ENCODE measurements at regions not wholly inside any gene's neighbourhood (a gene's known extent, or its start where the extent isn't known, plus 50 kb on each side); places are given as distances from the start of the nearest gene placed in this dataset.
A peak's percentile ranks its signal among the peaks of the same experiment; 100 is the strongest.

DNA sequence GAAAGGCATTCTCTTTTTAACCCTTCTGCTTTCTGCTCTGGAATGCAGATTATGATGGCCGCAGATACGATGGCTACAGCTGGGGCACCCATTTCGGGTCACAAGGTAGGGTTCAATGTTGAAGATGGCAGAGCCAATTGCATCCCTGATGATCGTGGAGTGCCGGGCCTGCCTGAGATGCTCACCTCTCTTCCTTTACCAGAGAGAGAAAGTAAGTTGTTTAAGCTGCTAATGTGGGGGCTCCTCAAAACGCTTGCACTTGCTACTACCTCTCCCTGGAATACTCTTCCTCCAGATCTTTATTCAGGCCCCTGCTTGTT is 50.8 kb upstream of the PRDM11 start:
- Histone ChIP-seq H3K4me3 (no peak overlapping the region), H3K4me1 (peaks cover 25% of the 10 kb centered on the region), H3K36me3 (no peaks in the 10 kb centered on the region), H3K27ac (no peak overlapping the region), H3K9me3 (no peaks in the 10 kb centered on the region), H3K27me3 (no peaks in the 10 kb centered on the region)
- intact Hi-C loops (cut with DNase I), result no loop called here
- TF ChIP-seq POLR2A (IDR thresholded peaks at IDR 0.05) (no peak), POLR2AphosphoS5 (IDR thresholded peaks at IDR 0.05; ENCODE audit: insufficient read depth in 1 of 2, low read depth in 1 of 2) (no peak)
- TF ChIP-seq, protein P1, sequence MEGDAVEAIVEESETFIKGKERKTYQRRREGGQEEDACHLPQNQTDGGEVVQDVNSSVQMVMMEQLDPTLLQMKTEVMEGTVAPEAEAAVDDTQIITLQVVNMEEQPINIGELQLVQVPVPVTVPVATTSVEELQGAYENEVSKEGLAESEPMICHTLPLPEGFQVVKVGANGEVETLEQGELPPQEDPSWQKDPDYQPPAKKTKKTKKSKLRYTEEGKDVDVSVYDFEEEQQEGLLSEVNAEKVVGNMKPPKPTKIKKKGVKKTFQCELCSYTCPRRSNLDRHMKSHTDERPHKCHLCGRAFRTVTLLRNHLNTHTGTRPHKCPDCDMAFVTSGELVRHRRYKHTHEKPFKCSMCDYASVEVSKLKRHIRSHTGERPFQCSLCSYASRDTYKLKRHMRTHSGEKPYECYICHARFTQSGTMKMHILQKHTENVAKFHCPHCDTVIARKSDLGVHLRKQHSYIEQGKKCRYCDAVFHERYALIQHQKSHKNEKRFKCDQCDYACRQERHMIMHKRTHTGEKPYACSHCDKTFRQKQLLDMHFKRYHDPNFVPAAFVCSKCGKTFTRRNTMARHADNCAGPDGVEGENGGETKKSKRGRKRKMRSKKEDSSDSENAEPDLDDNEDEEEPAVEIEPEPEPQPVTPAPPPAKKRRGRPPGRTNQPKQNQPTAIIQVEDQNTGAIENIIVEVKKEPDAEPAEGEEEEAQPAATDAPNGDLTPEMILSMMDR (IDR thresholded peaks at IDR 0.05), result no peak
- DNase-seq (ENCODE audit: extremely low spot score in 2 of 2), result peak in 1 of 2 donors; percentile 56

GRCh38 chr11:45096636-45097035 is 49.8 kb upstream of the PRDM11 start:
- Histone ChIP-seq H3K9me3 (no peaks in the 10 kb centered on the region), H3K4me3 (no peak overlapping the region), H3K4me1 (peaks cover 15% of the 10 kb centered on the region), H3K27ac (no peak overlapping the region), H3K27me3 (no peaks in the 10 kb centered on the region), H3K36me3 (no peaks in the 10 kb centered on the region)
- peak in 1 of 2 donors; percentile 18 for DNase-seq (ENCODE audit: extremely low spot score in 2 of 2)
- intact Hi-C loops (cut with DNase I), result no loop called here
- TF ChIP-seq POLR2A (IDR thresholded peaks at IDR 0.05), result no peak
- TF ChIP-seq, protein P1 (IDR thresholded peaks at IDR 0.05), result no peak
